ENCODE measurements at regions not wholly inside any gene's neighbourhood (a gene's known extent, or its start where the extent isn't known, plus 50 kb on each side); places are given as distances from the start of the nearest gene placed in this dataset.

- CTCF ChIA-PET = no interaction called here
These were observed 466.2 kb downstream of the SOX6 start for GRCh38 chr11:15890031-15890713.

DNA sequence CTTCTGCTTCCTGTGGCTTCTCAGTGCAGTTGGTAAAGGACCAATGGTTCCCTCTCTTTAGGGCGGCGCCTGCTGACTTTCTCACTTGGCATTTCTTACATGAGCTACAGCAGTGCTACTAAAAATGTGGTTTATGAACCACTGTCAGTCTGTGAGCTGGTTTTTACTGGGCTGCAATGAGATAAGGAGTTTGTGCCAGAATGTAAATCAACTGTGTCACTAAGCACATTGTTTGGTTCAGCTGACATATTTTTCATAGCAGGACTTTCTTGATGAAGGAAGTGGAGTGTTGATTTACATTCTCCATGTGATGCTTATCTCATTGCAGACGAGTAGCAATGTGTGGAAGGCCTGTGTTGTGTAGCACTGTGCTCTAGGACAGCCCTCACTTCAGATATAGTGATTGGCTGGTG is 463.3 kb downstream of the SOX6 start:
- ChIA-PET POLR2A (ENCODE audit: unreplicated experiment) (no interaction called here), CTCF (no interaction called here)
- Histone ChIP-seq H3F3A (ENCODE audit: low read length, unreplicated experiment) (no peaks in the 10 kb centered on the region), H3K9me3 (ENCODE audit: low read length) (no peaks in the 10 kb centered on the region), H3K4me3 (ENCODE audit: low read length) (no peak overlapping the region), H3K36me3 (ENCODE audit: low read depth, low read length) (no peaks in the 10 kb centered on the region), H3K9ac (ENCODE audit: low read length) (no peak overlapping the region), H2AFZ (ENCODE audit: low read length) (no peak overlapping the region), H4K20me1 (ENCODE audit: low read length) (no peaks in the 10 kb centered on the region), H3K9me2 (replicated peaks; ENCODE audit: low read length) (no peaks in the 10 kb centered on the region), H3K27ac (ENCODE audit: low read length) (no peak overlapping the region), H3K4me2 (ENCODE audit: low read length) (no peak overlapping the region), H3K4me1 (ENCODE audit: insufficient read depth, low read length) (no peaks in the 10 kb centered on the region), H3K79me2 (ENCODE audit: low read length) (no peaks in the 10 kb centered on the region), H3K27me3 (ENCODE audit: low read length) (no peaks in the 10 kb centered on the region)
- intact Hi-C loops (cut with micrococcal nuclease) = no loop called here
- ATAC-seq (no peak), DNase-seq (peak; percentile 6)
- BruUV-seq (replicated peaks) = no TSS peak
- TF ChIP-seq EZH2phosphoT487 (IDR thresholded peaks at IDR 0.05; ENCODE audit: borderline replicate concordance, low read length) = no peak
- no peak for TF ChIP-seq EZH2 (IDR thresholded peaks at IDR 0.05; ENCODE audit: low read length, unreplicated experiment)
- TF ChIP-seq CTCF (conservative IDR thresholded peaks at IDR 0.05; ENCODE audit: low read depth, low read length) = no peak

More at GRCh38 chr11:15890031-15890713, 466.2 kb downstream of the SOX6 start:
- no peaks in the 10 kb centered on the region for H3F3A ChIP-seq (ENCODE audit: low read length, unreplicated experiment)
- no TSS peak for BruUV-seq (replicated peaks)
- no peaks in the 10 kb centered on the region for H3K27me3 ChIP-seq (ENCODE audit: low read length)
- no peak overlapping the region for H3K9ac ChIP-seq (ENCODE audit: low read length)
- H4K20me1 ChIP-seq (ENCODE audit: low read length) = no peaks in the 10 kb centered on the region
- no peak overlapping the region for H3K4me3 ChIP-seq (ENCODE audit: low read length)
- POLR2A ChIA-PET (ENCODE audit: unreplicated experiment) = no interaction called here
- H3K79me2 ChIP-seq (ENCODE audit: low read length) = no peaks in the 10 kb centered on the region
- DNase-seq = no peak
- no peak overlapping the region for H3K27ac ChIP-seq (ENCODE audit: low read length)
- no peak overlapping the region for H2AFZ ChIP-seq (ENCODE audit: low read length)
- no peak for TF ChIP-seq EZH2 (IDR thresholded peaks at IDR 0.05; ENCODE audit: low read length, unreplicated experiment)
- no peak for TF ChIP-seq CTCF (conservative IDR thresholded peaks at IDR 0.05; ENCODE audit: low read depth, low read length)
- no peak for TF ChIP-seq EZH2phosphoT487 (IDR thresholded peaks at IDR 0.05; ENCODE audit: borderline replicate concordance, low read length)
- H3K9me3 ChIP-seq (ENCODE audit: low read length) = no peaks in the 10 kb centered on the region
- H3K36me3 ChIP-seq (ENCODE audit: low read depth, low read length) = no peaks in the 10 kb centered on the region
- intact Hi-C loops (cut with micrococcal nuclease) = no loop called here
- no peaks in the 10 kb centered on the region for H3K9me2 ChIP-seq (replicated peaks; ENCODE audit: low read length)
- no peak overlapping the region for H3K4me2 ChIP-seq (ENCODE audit: low read length)
- ATAC-seq = no peak
- no peaks in the 10 kb centered on the region for H3K4me1 ChIP-seq (ENCODE audit: insufficient read depth, low read length)

- H3K27me3 ChIP-seq (ENCODE audit: low read length) = no peaks in the 10 kb centered on the region
- no TSS peak for BruUV-seq (replicated peaks)
- no peaks in the 10 kb centered on the region for H4K20me1 ChIP-seq (ENCODE audit: low read length)
- no peak overlapping the region for H3K4me3 ChIP-seq (ENCODE audit: low read length)
- no peaks in the 10 kb centered on the region for H3K36me3 ChIP-seq (ENCODE audit: low read depth, low read length)
- TF ChIP-seq CTCF (conservative IDR thresholded peaks at IDR 0.05; ENCODE audit: low read depth, low read length) = no peak
- TF ChIP-seq EZH2 (IDR thresholded peaks at IDR 0.05; ENCODE audit: low read length, unreplicated experiment) = no peak
- no peak for TF ChIP-seq EZH2phosphoT487 (IDR thresholded peaks at IDR 0.05; ENCODE audit: borderline replicate concordance, low read length)
- H3K9me3 ChIP-seq (ENCODE audit: low read length) = no peaks in the 10 kb centered on the region
- intact Hi-C loops (cut with micrococcal nuclease) = no loop called here
- POLR2A ChIA-PET (ENCODE audit: unreplicated experiment) = no interaction called here
- CTCF ChIA-PET = no interaction called here
- H3K9me2 ChIP-seq (replicated peaks; ENCODE audit: low read length) = no peaks in the 10 kb centered on the region
- no peak overlapping the region for H3K9ac ChIP-seq (ENCODE audit: low read length)
- H3K4me1 ChIP-seq (ENCODE audit: insufficient read depth, low read length) = no peaks in the 10 kb centered on the region
- no peak overlapping the region for H3K4me2 ChIP-seq (ENCODE audit: low read length)
- H3K79me2 ChIP-seq (ENCODE audit: low read length) = no peaks in the 10 kb centered on the region
- no peak overlapping the region for H3K27ac ChIP-seq (ENCODE audit: low read length)
- H3F3A ChIP-seq (ENCODE audit: low read length, unreplicated experiment) = no peaks in the 10 kb centered on the region
- H2AFZ ChIP-seq (ENCODE audit: low read length) = no peak overlapping the region
- ATAC-seq (no peak), DNase-seq (no peak)
These were observed 460.3 kb downstream of the SOX6 start for GRCh38 chr11:15896026-15896425.
